HG03439 (cell line): ENCODE measurements at regions not wholly inside any gene's neighbourhood (a gene's known extent, or its start where the extent isn't known, plus 50 kb on each side); places are given as distances from the start of the nearest gene placed in this dataset.

Experiments used
- ATAC-seq: cut with Tn5 transposase; IDR thresholded peaks from one replicate; pipeline ENCODE4 v1.9.1; 2021; ENCODE audit warnings: mild to moderate bottlenecking, moderate library complexity; ENCODE audit not compliant: unreplicated experiment

DNA sequence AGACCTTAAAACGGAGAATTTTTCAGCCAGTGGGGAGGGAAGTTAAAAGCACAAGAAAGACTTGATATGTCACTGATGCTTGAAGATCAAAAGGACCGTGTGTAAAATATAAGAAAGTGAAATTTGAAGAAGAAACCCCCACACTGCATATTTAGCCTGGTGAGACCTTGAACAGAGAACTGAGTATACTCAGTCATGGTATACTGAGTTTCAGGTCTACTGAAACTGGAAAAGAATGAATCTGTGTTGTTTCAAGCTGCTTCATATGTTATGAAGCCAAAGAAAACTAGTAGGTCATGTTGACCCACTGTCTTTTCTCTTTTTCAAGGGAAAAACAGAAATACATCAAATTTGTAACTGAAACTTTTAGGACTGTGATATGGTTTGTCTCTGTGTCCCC, 443.8 kb upstream of the GJE1 start:
- ATAC-seq = no peak

DNA sequence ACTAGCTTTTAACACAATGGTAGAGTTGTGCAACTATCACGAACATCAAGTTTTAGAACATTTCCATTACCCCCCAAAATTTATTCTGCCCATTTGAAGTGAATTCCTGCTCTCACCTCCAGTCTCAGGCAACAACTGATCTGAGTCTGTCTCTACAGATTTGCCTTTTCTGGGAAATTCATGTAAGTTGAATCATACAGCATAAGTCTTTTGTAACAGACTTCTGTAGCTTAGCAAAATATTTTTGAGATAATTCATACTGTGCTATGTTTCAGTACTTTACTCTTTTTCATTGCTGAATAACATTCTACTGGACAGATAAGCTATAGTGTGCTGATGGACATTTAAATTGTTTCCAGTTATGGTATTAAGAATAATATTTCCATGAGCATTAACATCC, 447.3 kb upstream of the GJE1 start:
- ATAC-seq = no peak

DNA sequence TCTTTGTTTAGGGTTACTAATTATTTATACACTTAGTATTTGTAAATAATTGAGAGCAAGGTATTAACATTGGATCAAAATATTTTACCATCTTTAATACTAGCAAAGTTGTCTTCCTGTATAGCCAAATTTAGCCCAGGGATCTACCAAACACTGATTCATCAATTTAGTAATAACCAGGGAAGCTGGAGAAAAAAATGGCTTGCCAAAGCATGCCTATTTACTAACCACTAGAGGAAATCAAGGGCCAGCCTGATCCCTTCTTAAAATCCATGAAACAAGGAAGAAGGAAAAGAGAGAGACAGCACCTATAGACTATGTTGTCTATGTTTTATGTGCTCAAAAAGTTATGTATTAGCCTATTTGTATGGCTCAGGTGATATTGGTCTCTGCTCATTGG, 450.3 kb upstream of the GJE1 start:
- no peak for ATAC-seq

DNA sequence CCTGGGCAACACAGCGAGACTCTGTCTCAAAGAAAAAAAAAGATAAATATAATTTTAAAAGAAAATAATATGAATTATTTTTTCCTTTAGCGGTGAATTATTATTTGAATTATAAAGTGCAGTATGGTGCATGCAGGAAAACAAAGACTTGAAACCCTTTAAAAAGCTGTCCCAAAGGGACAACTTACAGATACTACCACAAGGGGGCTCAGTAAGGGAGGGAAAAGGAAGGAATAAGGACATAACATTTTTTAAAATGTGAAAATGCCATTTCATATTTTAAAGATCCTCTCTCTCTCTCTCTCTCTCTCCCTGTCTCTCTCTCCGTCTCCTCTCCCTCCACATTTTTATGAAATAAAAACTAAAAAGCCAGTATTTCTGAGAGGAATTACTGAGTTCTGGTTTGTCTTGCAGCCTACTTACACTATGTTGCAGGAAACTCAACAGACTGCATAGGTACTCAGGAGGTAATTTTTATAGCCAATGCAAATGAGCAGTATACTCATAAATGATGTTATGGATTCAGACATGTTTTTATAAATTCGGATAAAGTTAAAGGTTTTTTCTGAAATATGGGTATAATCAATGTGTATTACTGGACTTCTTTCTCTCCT, 455.0 kb upstream of the GJE1 start:
- peak; percentile 59 for ATAC-seq

DNA sequence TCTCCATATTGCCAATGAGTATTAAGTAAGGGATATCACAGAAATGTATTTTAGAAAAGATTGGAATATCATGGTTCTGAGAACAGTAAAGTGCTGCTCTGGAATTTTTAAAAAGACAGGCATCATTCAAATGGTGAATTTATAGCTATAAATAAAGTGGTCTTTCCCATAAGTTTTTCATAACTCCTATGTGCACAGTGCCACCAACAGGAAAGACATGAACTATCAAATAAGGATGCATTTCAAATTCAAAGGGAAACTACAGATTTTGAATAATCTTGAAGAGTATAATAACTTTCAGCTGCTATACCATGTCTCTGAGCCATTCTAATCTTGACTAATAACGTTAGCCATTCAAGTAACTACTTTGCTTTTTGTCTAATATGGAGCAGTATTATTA, 456.8 kb upstream of the GJE1 start:
- no peak for ATAC-seq

DNA sequence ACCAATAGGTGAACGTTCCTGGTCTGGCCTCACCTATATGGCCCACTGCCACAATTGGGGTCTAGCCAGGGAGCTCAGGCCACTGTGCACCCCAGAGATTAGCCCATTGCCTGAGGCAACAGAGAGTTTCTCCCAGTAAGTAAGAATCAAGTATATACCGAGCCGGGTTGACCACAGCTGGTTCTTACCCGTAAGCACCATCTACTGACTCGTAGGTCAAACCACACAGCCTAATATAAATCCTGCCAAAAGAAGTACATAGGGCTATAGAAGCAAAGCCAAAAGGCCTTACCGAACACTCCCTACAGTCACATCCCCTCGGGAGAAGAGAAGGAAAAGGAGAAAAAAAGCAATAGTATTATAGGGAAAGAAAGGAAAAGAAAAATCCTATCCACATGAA, 463.6 kb upstream of the GJE1 start:
- ATAC-seq = no peak

DNA sequence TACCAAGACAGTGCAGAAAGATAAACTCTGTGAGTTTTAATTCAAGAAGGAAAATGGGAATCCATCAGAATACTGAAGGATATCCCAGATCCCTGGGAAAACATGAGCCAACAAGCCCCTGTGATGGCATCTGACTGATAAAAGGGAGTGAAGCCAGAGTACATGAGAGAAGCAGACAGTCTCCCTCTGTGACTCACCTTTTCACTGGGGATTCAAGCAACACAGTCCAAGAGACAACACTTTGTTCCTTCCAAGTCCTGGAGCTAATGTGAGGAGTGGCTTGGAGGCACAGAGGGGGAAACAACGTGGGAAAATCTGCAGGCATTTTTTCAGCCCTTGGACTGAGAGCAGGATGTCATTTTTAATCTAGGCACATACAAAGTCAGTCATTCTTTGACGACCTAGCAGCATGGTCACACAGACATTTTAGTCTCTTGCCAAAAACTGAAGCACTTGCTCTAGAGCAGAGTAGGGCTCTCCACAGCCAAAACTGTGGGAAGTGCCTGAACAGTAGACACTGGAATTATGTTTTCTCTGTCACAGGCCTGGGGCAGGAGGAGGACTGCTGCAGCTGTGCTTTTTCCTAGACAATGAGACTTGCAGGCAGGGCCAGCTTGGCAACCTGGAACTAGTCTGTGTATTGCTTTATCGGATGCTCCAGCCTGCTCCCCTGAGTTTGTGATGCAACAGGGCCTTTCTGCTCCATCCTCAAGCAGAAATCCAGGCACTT, 465.0 kb upstream of the GJE1 start:
- ATAC-seq = no peak

DNA sequence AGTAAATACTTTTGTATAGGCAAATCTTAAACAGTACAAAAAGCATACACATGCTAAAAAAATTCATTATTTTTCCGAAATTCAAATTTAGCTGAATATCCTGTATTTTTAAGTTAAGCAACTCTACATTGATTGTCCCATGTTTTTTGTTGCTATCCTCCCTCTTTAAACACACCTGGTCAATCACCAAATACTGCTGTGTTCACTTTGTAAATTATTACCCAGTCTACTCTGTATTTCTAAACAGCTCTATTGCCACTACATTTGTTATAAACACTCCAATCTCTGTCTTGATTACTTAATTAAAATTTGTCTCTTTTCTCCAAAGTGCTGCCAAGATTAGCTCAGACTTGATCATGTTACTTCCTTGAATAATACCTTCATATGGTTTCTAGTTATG, 466.5 kb upstream of the GJE1 start:
- ATAC-seq = no peak

DNA sequence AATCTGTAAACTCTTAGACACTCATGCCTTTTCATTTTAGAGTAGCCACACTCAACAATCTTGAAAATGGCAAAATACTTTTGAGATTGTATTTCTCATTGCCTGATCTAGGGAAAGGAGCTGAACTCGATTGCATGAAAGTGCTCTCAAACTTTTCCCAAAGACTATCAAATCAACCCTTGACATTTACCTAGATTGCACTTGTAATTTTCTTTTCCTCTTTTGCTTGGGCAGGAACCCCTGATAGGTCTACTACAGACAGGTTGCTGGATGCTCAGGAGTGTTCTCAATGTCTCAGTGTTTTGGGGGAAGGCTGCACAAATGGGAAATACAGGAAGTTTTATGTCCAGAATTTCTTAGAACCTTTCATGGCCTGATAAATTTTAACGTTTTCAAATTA, 468.0 kb upstream of the GJE1 start:
- ATAC-seq = no peak

DNA sequence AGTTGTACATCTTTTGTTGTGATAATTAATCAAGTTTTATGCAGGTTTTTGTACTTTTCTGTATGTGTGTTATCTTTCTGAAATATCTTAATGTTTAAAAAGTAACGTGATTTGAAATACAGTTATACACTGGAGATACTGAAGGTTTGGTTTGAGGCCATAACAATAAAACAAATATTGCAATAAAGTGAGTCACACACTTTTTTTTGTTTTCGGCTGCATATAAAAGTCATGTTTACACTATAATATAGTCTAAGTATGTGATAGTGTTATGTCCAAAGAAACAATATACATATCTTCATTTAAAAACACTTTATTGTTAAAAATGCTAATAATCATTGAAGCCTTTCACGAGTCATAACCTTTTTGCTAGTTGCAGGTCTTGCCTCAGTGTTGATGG, 473.1 kb upstream of the GJE1 start:
- ATAC-seq = no peak

DNA sequence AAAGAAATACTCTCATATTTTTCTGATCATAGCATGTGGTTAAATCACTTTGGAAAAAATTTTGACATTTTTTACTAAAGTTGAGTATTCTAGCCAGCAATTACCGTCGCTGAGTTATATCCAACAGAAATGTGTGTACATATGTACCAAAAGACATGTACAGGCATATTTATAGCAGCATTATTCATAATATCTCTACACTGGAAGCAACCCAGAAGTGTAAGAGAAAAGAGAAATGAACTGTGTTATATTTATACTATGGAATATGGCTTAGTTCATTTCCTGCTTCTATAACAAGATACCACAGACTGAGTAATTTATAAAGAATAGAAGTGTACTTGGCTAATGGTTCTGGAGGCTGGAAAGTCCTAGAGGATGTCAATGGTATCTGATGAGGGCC, 474.0 kb upstream of the GJE1 start:
- no peak for ATAC-seq

DNA sequence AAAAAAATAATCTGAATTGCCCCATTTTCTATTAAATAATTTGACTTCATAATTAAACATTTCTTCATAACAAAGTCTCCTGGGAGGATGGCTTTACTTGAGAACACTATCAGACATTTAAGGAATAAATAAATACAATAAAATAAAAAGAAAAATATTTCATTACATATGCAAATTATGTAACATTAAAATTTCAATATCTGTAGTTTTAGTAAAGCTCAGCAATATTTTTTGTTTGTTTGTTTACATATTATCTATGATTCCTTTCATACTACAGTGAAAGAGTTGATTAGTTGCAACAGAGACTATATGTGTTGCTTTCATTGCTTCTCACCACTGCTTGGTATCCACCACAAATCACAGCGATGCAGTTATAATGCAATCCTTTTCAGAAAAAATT, 474.9 kb upstream of the GJE1 start:
- ATAC-seq = no peak

DNA sequence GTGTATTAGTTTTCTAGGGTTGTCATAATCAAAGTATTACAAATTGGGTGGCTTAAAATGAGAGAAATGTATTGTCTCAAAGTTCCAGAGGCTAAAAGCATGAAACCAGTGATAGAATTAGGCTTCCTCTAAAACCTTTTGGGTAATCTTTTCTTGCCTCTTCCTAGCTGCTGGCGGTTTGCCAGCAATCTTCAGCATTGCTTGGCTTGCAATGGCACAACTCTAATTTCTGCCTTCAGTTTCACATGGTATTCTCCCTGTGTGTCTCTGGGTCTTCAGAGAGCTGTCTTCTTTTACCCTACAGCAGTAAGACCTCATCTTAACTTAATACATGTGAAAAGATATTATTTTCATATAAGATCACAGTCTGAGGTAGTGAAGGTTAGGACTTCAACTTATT, 479.1 kb upstream of the GJE1 start:
- no peak for ATAC-seq

DNA sequence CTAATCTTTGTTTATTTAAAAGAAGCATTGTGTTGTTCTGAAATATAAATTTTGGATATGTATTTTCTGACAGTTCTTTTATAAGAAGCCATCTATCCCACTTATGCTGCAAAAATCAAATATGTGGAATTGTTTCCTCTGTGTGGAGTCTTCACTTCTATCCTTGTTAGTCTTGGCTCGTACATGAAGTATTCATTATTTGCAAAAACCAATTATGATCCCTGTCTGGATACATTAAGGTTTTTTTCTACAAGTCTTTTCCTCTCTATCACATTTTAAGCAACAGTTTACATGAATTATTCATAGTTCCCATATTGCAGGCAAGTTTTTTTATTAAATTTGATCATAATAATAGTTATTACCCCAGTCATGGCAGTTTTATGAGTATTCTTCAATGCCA, 490.8 kb upstream of the GJE1 start:
- ATAC-seq = no peak

DNA sequence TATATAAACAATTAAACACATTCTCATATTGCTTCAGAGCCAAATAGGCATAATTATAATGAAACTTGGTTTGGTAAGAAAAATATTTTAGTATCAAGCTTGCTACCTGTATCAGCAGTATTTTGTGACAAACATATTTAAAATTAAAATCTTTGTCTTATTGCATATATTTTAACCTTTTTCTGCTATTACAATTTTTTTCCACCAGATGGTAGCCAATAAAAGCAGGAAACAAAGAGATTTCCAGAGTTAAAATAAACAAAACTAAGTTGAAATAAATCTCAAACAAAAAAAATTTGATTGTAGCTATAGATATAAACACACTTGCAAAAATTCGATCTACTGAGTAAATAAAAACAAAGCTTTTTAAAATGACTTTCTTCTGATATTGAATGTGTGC, 491.3 kb upstream of the GJE1 start:
- ATAC-seq = no peak

DNA sequence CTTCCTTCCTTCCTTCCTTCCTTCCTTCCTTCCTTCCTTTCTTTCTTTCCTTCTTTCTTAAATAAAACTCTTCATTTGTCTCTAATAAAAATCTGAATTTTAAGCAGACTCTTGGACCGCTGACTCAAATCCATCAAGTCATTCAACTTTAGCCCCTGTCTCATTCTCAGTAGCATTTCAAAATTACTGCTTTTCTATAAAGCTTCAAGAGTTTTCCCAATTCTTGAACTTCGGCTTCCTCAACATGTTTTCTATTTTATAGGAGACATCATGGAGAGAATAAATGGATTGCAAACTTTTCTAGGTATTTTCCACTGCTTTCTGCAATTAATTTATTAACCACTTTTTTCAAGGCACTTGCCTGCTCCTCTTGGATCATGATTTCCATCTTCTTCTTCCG, 497.1 kb upstream of the GJE1 start:
- ATAC-seq = no peak

DNA sequence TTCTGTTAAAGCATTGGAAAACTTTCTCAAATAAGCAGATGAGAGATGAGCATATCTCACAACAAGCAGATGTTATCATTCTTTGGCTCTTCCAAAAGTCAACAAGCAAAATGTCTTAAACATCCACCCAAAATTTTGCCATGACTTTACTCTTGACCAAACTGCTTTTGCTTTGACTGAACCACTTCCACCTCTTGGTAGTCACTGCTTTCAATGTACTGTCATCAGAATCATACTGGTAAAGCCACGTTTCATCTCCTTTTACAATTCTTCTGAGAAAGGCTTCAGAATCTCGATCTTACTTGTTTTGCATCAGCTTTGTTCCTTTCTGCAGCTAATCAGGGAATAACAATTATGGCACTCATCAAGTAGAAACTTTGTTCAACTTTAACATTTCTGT, 498.5 kb upstream of the GJE1 start:
- no peak for ATAC-seq

DNA sequence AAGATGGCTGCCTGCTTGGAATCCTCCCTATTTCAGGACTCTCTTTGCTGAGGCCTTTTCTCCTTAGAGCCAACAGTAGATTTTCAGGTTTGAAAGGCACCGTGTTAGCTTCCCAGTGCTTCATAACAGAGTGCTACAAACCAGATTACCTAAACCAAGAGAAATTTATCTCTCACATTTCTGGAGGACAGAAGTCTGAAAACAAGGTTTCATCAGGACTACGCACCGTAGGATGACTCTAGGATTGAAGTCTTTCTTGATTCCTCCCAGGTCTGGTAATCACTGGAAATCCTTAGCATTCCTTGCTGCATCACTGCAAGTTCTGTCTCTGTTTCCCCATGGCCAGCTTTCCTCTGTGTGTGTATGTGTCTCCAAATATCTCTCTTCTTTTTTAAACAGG, 508.4 kb upstream of the GJE1 start:
- ATAC-seq = no peak

DNA sequence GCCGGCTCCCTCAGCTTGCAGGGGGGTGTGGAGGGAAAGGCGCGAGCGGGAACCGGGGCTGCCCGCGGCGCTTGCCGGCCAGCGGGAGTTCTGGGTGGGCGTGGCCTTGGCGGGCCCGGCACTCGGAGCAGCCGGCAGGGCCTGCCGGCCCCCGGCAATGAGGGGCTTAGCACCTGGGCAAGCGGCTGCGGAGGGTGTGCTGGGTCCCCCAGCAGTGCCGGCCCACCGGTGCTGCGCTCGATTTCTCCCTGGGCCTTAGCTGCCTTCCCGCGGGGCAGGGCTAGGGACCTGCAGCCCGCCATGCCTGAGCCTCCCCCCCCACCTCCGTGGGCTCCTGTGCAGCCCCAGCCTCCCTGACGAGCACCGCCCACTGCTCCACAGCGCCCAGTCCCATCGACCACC, 514.5 kb upstream of the GJE1 start:
- no peak for ATAC-seq

DNA sequence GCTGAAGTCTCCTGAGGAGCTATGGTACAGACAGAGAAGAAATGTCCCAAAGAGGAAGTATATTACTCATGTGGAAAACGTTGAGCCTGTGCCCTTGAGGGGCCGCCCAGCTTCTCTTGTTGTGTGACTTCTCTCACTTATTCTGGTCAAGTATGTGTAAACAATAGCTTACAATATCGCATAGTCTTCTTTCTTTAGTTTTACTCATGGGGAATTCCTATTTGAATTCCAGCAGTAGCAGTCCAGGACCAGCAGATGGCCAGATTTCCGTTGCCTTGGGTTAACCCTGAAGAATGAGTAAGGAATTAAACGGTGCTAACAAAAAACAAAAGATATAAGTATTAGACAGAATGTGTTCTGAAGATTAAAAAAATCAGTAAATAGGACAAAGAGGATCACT, 522.0 kb upstream of the GJE1 start:
- no peak for ATAC-seq

DNA sequence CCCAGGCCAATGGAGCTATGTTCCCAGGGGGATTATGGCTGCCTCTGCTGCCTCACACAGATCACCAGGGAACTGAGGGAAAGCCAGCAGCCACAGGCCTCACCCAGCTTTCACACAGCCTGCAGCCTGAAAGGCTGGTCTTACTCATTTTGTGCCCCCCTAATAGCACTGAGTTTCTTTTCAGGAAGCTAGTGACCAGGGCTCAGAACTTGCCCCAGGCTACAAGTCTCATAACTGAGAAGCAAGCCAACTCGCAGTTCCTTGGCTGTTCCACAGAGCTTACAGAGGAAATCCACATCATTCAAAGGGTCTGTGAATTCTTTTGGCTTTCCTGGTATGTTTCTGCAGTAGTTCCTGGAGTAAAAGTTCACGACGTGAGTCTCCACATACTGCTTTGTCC, 524.8 kb upstream of the GJE1 start:
- no peak for ATAC-seq

DNA sequence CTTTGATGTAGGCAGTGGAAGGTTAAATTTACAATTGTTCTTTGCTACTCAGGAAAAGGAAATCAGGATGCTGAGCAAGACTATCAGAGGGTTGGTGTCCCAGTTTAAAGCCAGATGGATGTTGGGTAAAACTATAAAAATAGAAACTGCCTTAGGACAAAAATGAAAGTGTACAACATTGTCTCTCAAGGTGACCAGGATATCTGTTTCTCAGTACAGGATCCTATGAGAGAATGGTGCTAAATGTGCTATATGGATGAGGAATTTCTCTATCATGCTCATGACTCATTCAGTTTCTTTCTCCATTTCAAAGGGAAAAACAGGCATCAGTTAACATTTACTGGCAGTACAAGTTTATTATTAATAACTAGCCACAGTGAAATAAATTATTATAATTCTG, 534.2 kb upstream of the GJE1 start:
- ATAC-seq = no peak

DNA sequence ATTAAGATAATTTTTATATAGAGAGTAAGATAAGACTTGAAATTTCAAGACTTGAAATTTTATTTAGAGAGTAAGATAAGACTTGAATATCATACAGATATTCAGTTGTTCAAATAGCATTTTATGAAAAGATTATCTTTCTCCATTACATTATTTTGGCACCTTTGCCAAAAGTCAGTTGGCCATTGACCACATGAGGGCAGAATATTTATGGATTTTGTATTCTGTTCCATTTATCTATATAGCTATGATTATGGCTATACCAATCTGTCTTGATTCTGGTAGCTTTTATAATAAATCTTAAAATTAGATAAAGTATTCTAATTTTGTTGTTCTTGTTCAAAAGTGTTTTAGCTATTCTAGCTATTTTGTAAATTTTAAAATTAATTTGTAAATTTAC, 537.9 kb upstream of the GJE1 start:
- no peak for ATAC-seq
